Hepatocyte (in vitro differentiated cells): ENCODE measurements at regions not wholly inside any gene's neighbourhood (a gene's known extent, or its start where the extent isn't known, plus 50 kb on each side); places are given as distances from the start of the nearest gene placed in this dataset.

Source experiments
- DNase-seq: peaks from one replicate; pipeline ENCODE4 v3.0.0-alpha.2; 2016; ENCODE audit warnings: low spot score
- H2AFZ ChIP-seq: fragments of 200-600 bp; sonication (generic); 2 replicates; pipeline ENCODE4 v1.6.0; 2016; ENCODE audit warnings: antibody characterized with exemption, mild to moderate bottlenecking
- H3K27ac ChIP-seq: fragments of 200-600 bp; sonication (generic); 2 replicates; pipeline ENCODE4 v1.5.1; 2016; ENCODE audit warnings: mild to moderate bottlenecking
- H3K27me3 ChIP-seq: fragments of 200-600 bp; sonication (generic); 2 replicates; pipeline ENCODE4 v1.6.1; 2016
- H3K36me3 ChIP-seq: fragments of 200-600 bp; sonication (generic); replicated peaks from 2 replicates; pipeline ENCODE4 v1.5.1; 2016; ENCODE audit warnings: low read depth; ENCODE audit not compliant: insufficient read depth
- H3K4me1 ChIP-seq: fragments of 200-600 bp; sonication (generic); 2 replicates; pipeline ENCODE4 v1.5.1; 2016; ENCODE audit warnings: mild to moderate bottlenecking, moderate library complexity; ENCODE audit not compliant: insufficient read depth
- H3K4me2 ChIP-seq: fragments of 200-600 bp; sonication (generic); 2 replicates; pipeline ENCODE4 v1.6.0; 2016
- H3K4me3 ChIP-seq: fragments of 200-600 bp; sonication (generic); 2 replicates; pipeline ENCODE4 v1.5.1; 2016; ENCODE audit warnings: mild to moderate bottlenecking
- H3K79me2 ChIP-seq: fragments of 200-600 bp; sonication (generic); 2 replicates; pipeline ENCODE4 v1.6.0; 2017; ENCODE audit warnings: mild to moderate bottlenecking
- H3K9me2 ChIP-seq: fragments of 200-600 bp; sonication (generic); replicated peaks from 2 replicates; pipeline ENCODE4 v1.6.0; 2017; ENCODE audit warnings: mild to moderate bottlenecking; ENCODE audit not compliant: insufficient read depth
- H3K9me3 ChIP-seq: fragments of 200-600 bp; sonication (generic); 2 replicates; pipeline ENCODE4 v1.5.1; 2016; ENCODE audit warnings: low read depth, mild to moderate bottlenecking
- H4K20me1 ChIP-seq: fragments of 200-600 bp; sonication (generic); 2 replicates; pipeline ENCODE4 v1.6.0; 2016; ENCODE audit warnings: mild to moderate bottlenecking; ENCODE audit not compliant: insufficient read depth, poor library complexity, severe bottlenecking
- EZH2 ChIP-seq: fragments of 200-600 bp; sonication (generic); IDR thresholded peaks from 2 replicates; pipeline ENCODE4 v1.6.1; 2016; ENCODE audit warnings: antibody characterized with exemption, mild to moderate bottlenecking, borderline replicate concordance
- EZH2phosphoT487 ChIP-seq: fragments of 200-600 bp; sonication (generic); IDR thresholded peaks from one replicate; pipeline ENCODE4 v1.6.1; 2018; ENCODE audit warnings: antibody characterized with exemption, mild to moderate bottlenecking, low read depth, moderate library complexity; ENCODE audit not compliant: unreplicated experiment, severe bottlenecking
- WGBS: methylation state at CpG from one replicate; pipeline ENCODE4 v1.1.6; 2016; ENCODE audit warnings: low lambda C conversion rate; ENCODE audit errors: missing lambda C conversion rate; 5-methylcytosine and 5-hydroxymethylcytosine counted together
- TF ChIP-seq, protein P1 (sequence below): fragments of 200-600 bp; sonication (generic); IDR thresholded peaks from 2 replicates; pipeline ENCODE4 v1.5.1; 2016; ENCODE audit warnings: antibody characterized with exemption, mild to moderate bottlenecking; ENCODE audit not compliant: poor library complexity

DNA sequence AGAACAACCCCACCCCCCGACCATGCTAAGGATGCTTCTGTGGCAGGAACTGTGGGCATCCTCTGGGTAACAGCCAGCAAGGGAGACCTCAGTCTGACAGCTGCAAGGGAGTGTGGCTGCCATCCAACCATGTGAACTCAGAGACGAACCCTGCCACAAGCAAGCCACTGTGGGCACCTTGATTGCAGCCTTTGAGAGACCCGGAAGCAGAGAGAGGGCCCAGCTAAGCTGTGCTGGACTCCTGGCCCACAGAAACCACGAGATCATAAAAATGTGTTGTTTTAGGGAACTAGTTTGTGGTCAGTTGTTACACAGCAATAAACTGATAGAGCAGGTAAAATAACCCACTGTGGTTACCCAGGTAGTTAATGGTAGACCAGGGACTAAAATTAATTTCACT, 414.6 kb downstream of the CDH26 start:
- TF ChIP-seq EZH2phosphoT487 (no peak), EZH2 (no peak)
- TF ChIP-seq, protein P1, sequence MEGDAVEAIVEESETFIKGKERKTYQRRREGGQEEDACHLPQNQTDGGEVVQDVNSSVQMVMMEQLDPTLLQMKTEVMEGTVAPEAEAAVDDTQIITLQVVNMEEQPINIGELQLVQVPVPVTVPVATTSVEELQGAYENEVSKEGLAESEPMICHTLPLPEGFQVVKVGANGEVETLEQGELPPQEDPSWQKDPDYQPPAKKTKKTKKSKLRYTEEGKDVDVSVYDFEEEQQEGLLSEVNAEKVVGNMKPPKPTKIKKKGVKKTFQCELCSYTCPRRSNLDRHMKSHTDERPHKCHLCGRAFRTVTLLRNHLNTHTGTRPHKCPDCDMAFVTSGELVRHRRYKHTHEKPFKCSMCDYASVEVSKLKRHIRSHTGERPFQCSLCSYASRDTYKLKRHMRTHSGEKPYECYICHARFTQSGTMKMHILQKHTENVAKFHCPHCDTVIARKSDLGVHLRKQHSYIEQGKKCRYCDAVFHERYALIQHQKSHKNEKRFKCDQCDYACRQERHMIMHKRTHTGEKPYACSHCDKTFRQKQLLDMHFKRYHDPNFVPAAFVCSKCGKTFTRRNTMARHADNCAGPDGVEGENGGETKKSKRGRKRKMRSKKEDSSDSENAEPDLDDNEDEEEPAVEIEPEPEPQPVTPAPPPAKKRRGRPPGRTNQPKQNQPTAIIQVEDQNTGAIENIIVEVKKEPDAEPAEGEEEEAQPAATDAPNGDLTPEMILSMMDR, result no peak
- no peaks in the 10 kb centered on the region for H3K9me2 ChIP-seq
- H2AFZ ChIP-seq, result no peak overlapping the region
- H3K4me2 ChIP-seq, result no peak overlapping the region
- no peaks in the 10 kb centered on the region for H3K4me1 ChIP-seq
- no peak overlapping the region for H3K4me3 ChIP-seq
- H3K27ac ChIP-seq, result no peak overlapping the region
- H3K36me3 ChIP-seq, result no peaks in the 10 kb centered on the region
- H4K20me1 ChIP-seq, result no peaks in the 10 kb centered on the region
- DNase-seq, result no peak
- WGBS, result 89% methylated on average over 4 of the region's 4 CpGs
- H3K27me3 ChIP-seq, result no peaks in the 10 kb centered on the region
- H3K79me2 ChIP-seq, result no peaks in the 10 kb centered on the region
- H3K9me3 ChIP-seq, result no peaks in the 10 kb centered on the region

DNA sequence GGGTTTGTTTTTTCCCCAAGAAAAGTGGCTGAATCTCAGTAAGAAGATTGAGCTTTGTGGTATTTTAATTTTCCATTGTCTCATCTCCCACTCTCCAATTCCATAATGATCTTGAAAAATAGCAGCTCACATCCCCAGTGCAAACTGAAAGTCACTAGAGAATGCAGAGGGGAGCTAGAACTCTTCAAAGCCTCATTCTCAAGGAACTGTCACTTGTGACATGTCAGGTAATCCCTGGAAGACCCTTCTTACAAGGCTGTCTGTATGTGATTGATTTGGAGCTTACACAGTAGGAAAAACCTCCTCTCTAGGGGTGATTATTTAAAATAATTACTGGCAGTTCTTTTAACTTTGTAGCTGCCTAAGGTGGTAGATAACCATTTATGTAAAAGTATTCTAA, 420.4 kb downstream of the CDH26 start:
- Histone ChIP-seq H3K79me2 (no peaks in the 10 kb centered on the region), H3K4me2 (no peak overlapping the region), H3K9me2 (no peaks in the 10 kb centered on the region), H4K20me1 (no peaks in the 10 kb centered on the region), H3K4me3 (no peak overlapping the region), H3K27ac (no peak overlapping the region), H3K9me3 (no peaks in the 10 kb centered on the region), H3K4me1 (no peaks in the 10 kb centered on the region), H3K27me3 (no peaks in the 10 kb centered on the region), H2AFZ (no peak overlapping the region), H3K36me3 (no peaks in the 10 kb centered on the region)
- TF ChIP-seq, protein P1, result no peak
- TF ChIP-seq EZH2 (no peak), EZH2phosphoT487 (no peak)
- no peak for DNase-seq

DNA sequence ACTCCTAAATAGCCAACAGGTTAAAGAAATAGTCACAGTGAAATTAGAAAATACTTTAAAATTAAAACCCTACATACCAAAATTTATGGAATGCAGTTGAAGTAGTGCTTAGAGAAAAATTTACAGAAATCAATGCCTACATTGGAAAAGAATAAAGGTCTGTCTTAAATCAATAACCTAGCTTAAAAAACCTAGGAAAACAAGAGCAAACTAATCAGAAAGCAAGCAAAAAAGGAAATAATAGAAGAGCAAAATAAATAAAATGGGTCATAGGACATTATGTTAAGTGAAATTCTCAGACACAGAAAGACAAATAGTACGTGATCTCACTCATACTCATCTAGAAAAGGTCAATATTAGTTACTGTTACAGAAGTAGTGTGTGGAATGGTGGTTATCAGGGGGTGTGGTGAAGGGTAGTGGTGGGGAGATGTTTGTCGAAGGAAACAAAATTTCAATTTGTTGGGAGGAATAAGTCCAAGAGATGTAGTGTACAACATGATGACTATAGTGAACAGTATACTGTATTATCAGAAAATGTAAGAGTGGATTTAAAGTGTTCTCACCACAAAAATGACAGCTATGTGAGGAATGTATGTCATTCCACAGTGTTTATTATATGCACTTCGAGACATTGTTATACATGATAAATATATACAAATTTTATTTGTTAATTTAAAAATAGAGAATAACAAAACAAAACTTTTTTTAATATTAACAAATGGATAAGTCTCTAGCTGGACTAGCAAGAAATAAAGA, 423.6 kb downstream of the CDH26 start:
- H3K79me2 ChIP-seq, result no peaks in the 10 kb centered on the region
- H3K4me3 ChIP-seq, result no peak overlapping the region
- DNase-seq, result no peak
- no peaks in the 10 kb centered on the region for H4K20me1 ChIP-seq
- H3K9me2 ChIP-seq, result no peaks in the 10 kb centered on the region
- no peaks in the 10 kb centered on the region for H3K36me3 ChIP-seq
- no peaks in the 10 kb centered on the region for H3K27me3 ChIP-seq
- H2AFZ ChIP-seq, result no peak overlapping the region
- no peak overlapping the region for H3K4me2 ChIP-seq
- H3K4me1 ChIP-seq, result no peaks in the 10 kb centered on the region
- 74% methylated on average over 3 of the region's 3 CpGs for WGBS
- H3K9me3 ChIP-seq, result no peaks in the 10 kb centered on the region
- no peak overlapping the region for H3K27ac ChIP-seq
- TF ChIP-seq, protein P1, result no peak
- no peak for TF ChIP-seq EZH2

DNA sequence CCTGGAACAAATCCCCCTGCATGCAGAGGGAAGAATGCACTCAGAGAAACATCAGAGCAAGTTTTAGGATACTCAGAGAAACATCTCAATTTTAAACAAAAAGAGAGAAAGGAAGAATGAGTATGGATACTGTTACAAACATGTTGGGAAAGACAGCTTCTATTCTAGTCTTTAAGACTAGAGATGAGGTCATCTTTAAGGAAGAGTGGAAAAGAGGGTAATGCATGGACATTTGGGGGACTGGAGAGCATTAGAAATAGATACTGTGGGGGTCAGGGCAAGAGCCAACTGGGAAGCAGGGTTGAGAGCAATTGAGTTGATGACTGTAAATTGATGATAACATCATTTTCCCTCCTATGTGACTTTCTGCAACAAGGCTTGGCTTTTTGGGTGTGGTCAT, 431.2 kb downstream of the CDH26 start:
- Histone ChIP-seq H3K27me3 (no peaks in the 10 kb centered on the region), H3K36me3 (no peaks in the 10 kb centered on the region), H3K4me2 (no peak overlapping the region), H3K9me2 (no peaks in the 10 kb centered on the region), H3K4me3 (no peak overlapping the region), H3K9me3 (no peaks in the 10 kb centered on the region), H3K27ac (no peak overlapping the region), H2AFZ (no peak overlapping the region), H3K79me2 (no peaks in the 10 kb centered on the region), H3K4me1 (no peaks in the 10 kb centered on the region), H4K20me1 (no peaks in the 10 kb centered on the region)
- TF ChIP-seq EZH2phosphoT487 (no peak), EZH2 (no peak)
- TF ChIP-seq, protein P1, result no peak
- DNase-seq, result no peak
